ENCODE measurements at regions not wholly inside any gene's neighbourhood (a gene's known extent, or its start where the extent isn't known, plus 50 kb on each side); places are given as distances from the start of the nearest gene placed in this dataset.

GRCh38 chr6:22621701-22622100 is 52.3 kb downstream of the HDGFL1 start:
- no peak for DNase-seq (ENCODE audit: low read depth in 2 of 2)

- no peak for DNase-seq (ENCODE audit: low read depth in 2 of 2)
Observed at GRCh38 chr6:22622351-22622750, 53.0 kb downstream of the HDGFL1 start.

GRCh38 chr6:22622813-22623212 is 53.4 kb downstream of the HDGFL1 start:
- DNase-seq (ENCODE audit: low read depth in 2 of 2) = no peak

- DNase-seq (ENCODE audit: low read depth in 2 of 2) = no peak
Observed at GRCh38 chr6:22627644-22628043, 58.3 kb downstream of the HDGFL1 start.

GRCh38 chr6:22631091-22631490 is 61.7 kb downstream of the HDGFL1 start:
- no peak for DNase-seq (ENCODE audit: low read depth in 2 of 2)

GRCh38 chr6:22632581-22633145 is 63.3 kb downstream of the HDGFL1 start:
- no peak for DNase-seq (ENCODE audit: low read depth in 2 of 2)

GRCh38 chr6:22636452-22636851 is 67.1 kb downstream of the HDGFL1 start:
- DNase-seq (ENCODE audit: low read depth in 2 of 2) = no peak

- DNase-seq (ENCODE audit: low read depth in 2 of 2) = no peak
Observed at GRCh38 chr6:22637782-22638181, 68.4 kb downstream of the HDGFL1 start.

GRCh38 chr6:22638320-22638719 is 69.0 kb downstream of the HDGFL1 start:
- DNase-seq (ENCODE audit: low read depth in 2 of 2) = no peak

GRCh38 chr6:22642254-22642653 is 72.9 kb downstream of the HDGFL1 start:
- DNase-seq (ENCODE audit: low read depth in 2 of 2) = no peak

GRCh38 chr6:22643780-22644179 is 74.4 kb downstream of the HDGFL1 start:
- DNase-seq (ENCODE audit: low read depth in 2 of 2) = no peak

- DNase-seq (ENCODE audit: low read depth in 2 of 2) = no peak
Observed at GRCh38 chr6:22647719-22648118, 78.4 kb downstream of the HDGFL1 start.

- no peak for DNase-seq (ENCODE audit: low read depth in 2 of 2)
Observed at GRCh38 chr6:22651731-22652130, 82.4 kb downstream of the HDGFL1 start.

- no peak for DNase-seq (ENCODE audit: low read depth in 2 of 2)
Observed at GRCh38 chr6:22653980-22654610, 84.7 kb downstream of the HDGFL1 start.

GRCh38 chr6:22656706-22657351 is 87.5 kb downstream of the HDGFL1 start:
- no peak for DNase-seq (ENCODE audit: low read depth in 2 of 2)

- DNase-seq (ENCODE audit: low read depth in 2 of 2) = peak in 1 of 2 experiments; percentile 17
Observed at GRCh38 chr6:22657352-22657980, 88.1 kb downstream of the HDGFL1 start.

- no peak for DNase-seq (ENCODE audit: low read depth in 2 of 2)
Observed at GRCh38 chr6:22658183-22658582, 88.8 kb downstream of the HDGFL1 start.

- no peak for DNase-seq (ENCODE audit: low read depth in 2 of 2)
Observed at GRCh38 chr6:22658934-22659333, 89.6 kb downstream of the HDGFL1 start.

- DNase-seq (ENCODE audit: low read depth in 2 of 2) = no peak
Observed at GRCh38 chr6:22664968-22665367, 95.6 kb downstream of the HDGFL1 start.

GRCh38 chr6:22666021-22666420 is 96.7 kb downstream of the HDGFL1 start:
- no peak for DNase-seq (ENCODE audit: low read depth in 2 of 2)

GRCh38 chr6:22666586-22666985 is 97.2 kb downstream of the HDGFL1 start:
- no peak for DNase-seq (ENCODE audit: low read depth in 2 of 2)

- DNase-seq (ENCODE audit: low read depth in 2 of 2) = no peak
Observed at GRCh38 chr6:22667855-22668254, 98.5 kb downstream of the HDGFL1 start.

GRCh38 chr6:22668307-22668706 is 98.9 kb downstream of the HDGFL1 start:
- no peak for DNase-seq (ENCODE audit: low read depth in 2 of 2)
